Kidney (tissue), 13 donors: ENCODE measurements at regions not wholly inside any gene's neighbourhood (a gene's known extent, or its start where the extent isn't known, plus 50 kb on each side); places are given as distances from the start of the nearest gene placed in this dataset.

Experiments
- DNase-seq, 5 donors: peaks; one replicate each; pipeline ENCODE4 v3.0.0-alpha.2; 2013 to 2020
- FAIRE-seq: peaks from 2 replicates; lab custom pipeline; 2012; peaks lifted over from hg19 to GRCh38; lab: Jason Lieb, UNC
- H3K27ac ChIP-seq, 2 donors: one replicate each; pipeline ENCODE4 v1.7.0; 2013; ENCODE audit warnings: low read depth in 2 of 2, low read length in 2 of 2, inconsistent platforms in 1 of 2
- H3K27me3 ChIP-seq: one replicate; pipeline ENCODE4 v1.7.1; 2013; ENCODE audit warnings: low read length, inconsistent platforms; ENCODE audit not compliant: control insufficient read depth, insufficient read depth
- H3K36me3 ChIP-seq, 3 donors: one replicate each; pipeline versions ENCODE4 v1.7.0 to v1.7.1; 2013; ENCODE audit warnings: low read length in 3 of 3, control low read depth in 1 of 3, inconsistent platforms in 1 of 3; ENCODE audit not compliant: insufficient read depth in 3 of 3, control insufficient read depth in 2 of 3
- H3K4me1 ChIP-seq, 3 donors: one replicate each; pipeline versions ENCODE4 v1.7.0 to v1.7.1; 2013; ENCODE audit warnings: low read length in 3 of 3, inconsistent platforms in 1 of 3, low read depth in 1 of 3; ENCODE audit not compliant: control insufficient read depth in 2 of 3, insufficient read depth in 2 of 3
- H3K4me3 ChIP-seq, 3 donors: one replicate each; pipeline versions ENCODE4 v1.7.0 to v1.8.1; 2013; ENCODE audit warnings: low read length in 3 of 3, control low read depth in 1 of 3, inconsistent platforms in 1 of 3
- H3K9ac ChIP-seq, 3 donors: one replicate each; pipeline versions ENCODE4 v1.7.0 to v1.7.1; 2013; ENCODE audit warnings: low read length in 3 of 3, control low read depth in 1 of 3, inconsistent platforms in 1 of 3
- H3K9me3 ChIP-seq, 3 donors: one replicate each; pipeline versions ENCODE4 v1.7.0 to v1.7.1; 2013; ENCODE audit warnings: low read length in 3 of 3, control low read depth in 1 of 3, inconsistent platforms in 1 of 3; ENCODE audit not compliant: control insufficient read depth in 2 of 3, insufficient read depth in 1 of 3
- CTCF ChIP-seq: IDR thresholded peaks from 3 replicates; pipeline ENCODE4 v1.5.1; 2012; ENCODE audit warnings: mild to moderate bottlenecking, moderate library complexity, borderline replicate concordance; ENCODE audit not compliant: insufficient read depth; ENCODE audit errors: extremely low read depth
- intact Hi-C: fragments of 100-400 bp; cut with DNase I; formaldehyde crosslinking; loops from one replicate; pipeline ENCODE4 v1.11.1; 2022
- donor health status: control.
- donor health status: control.
- donor health status: control.
- donor health status: control.
- donor health status: control.
- donor health status: DM: yes; HTN: yes; CAD: no.
- donor health status: Normal renal cell carcinoma (clear cell type).

DNA sequence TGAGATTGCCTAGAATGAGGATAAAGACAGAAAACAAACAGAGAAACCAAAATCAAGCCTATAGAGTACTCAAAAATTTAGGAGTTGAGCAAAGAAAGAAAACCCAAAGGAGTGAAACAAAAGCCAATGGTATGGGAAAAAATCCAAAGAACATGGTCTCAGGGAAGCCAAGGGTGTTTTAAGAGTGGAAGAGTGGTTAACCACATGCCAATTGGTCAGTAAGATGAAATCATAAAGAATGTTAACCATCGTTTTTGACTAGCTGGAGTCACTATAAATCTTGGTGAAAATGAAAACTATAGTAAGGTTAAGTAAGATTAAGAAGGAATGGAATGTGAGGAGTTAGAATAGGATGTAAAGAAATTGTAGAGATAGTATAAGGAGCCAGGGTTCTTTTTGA, 64.7 kb upstream of the RPL34 start:
- intact Hi-C loops, result no loop called here
- Histone ChIP-seq H3K4me3 (no peak overlapping the region), H3K27me3 (no peaks in the 10 kb centered on the region), H3K9ac (no peak overlapping the region), H3K27ac (no peak overlapping the region), H3K4me1 (no peaks in the 10 kb centered on the region), H3K36me3 (no peaks in the 10 kb centered on the region), H3K9me3 (peaks cover 0 to 3% (median 0%) of the 10 kb centered on the region in 3 donors)
- DNase-seq (no peak), FAIRE-seq (no peak)
- no peak for TF ChIP-seq CTCF

- FAIRE-seq, result no peak
- TF ChIP-seq CTCF, result no peak
These were observed 72.7 kb upstream of the RPL34 start for GRCh38 chr4:108547682-108548081.

DNA sequence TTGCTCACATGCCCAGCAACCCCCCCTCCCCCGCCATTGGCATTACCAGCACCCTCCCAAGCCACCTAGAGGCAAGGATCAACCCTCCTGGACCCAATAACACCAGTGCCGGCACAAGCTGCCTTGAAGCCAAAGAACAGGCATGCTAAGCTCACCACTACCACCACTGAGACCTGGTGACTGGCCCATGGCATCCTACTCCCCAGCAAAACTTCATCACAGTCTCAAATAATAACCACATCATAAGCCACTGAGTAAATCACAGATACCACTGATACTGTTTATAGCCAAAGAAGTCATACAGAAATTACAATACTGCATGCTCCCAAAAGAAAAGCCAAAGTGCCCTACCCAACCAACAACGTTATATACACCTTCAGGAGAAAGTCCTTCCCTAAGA, 73.6 kb upstream of the RPL34 start:
- Histone ChIP-seq H3K27ac (no peak overlapping the region), H3K4me3 (no peak overlapping the region), H3K9ac (no peak overlapping the region), H3K36me3 (no peaks in the 10 kb centered on the region), H3K27me3 (no peaks in the 10 kb centered on the region), H3K4me1 (no peaks in the 10 kb centered on the region), H3K9me3 (peaks cover 0 to 10% (median 0%) of the 10 kb centered on the region in 3 donors)
- TF ChIP-seq CTCF, result no peak
- no peak for DNase-seq
- intact Hi-C loops, result no loop called here
- FAIRE-seq, result no peak

More at GRCh38 chr4:108547682-108548081, 72.7 kb upstream of the RPL34 start:
- DNase-seq, result no peak
- peaks cover 0 to 10% (median 0%) of the 10 kb centered on the region in 3 donors for H3K9me3 ChIP-seq
- no peak overlapping the region for H3K9ac ChIP-seq
- no peaks in the 10 kb centered on the region for H3K36me3 ChIP-seq
- no peak overlapping the region for H3K27ac ChIP-seq
- no peaks in the 10 kb centered on the region for H3K4me1 ChIP-seq
- intact Hi-C loops, result no loop called here
- H3K4me3 ChIP-seq, result no peak overlapping the region
- H3K27me3 ChIP-seq, result no peaks in the 10 kb centered on the region

- no peaks in the 10 kb centered on the region for H3K4me1 ChIP-seq
- peaks cover 0 to 7% (median 0%) of the 10 kb centered on the region in 3 donors for H3K9me3 ChIP-seq
- DNase-seq, result no peak
- FAIRE-seq, result no peak
- H3K9ac ChIP-seq, result no peak overlapping the region
- no peaks in the 10 kb centered on the region for H3K27me3 ChIP-seq
- no peak overlapping the region for H3K4me3 ChIP-seq
- intact Hi-C loops, result no loop called here
- no peak overlapping the region for H3K27ac ChIP-seq
- TF ChIP-seq CTCF, result no peak
- H3K36me3 ChIP-seq, result no peaks in the 10 kb centered on the region
These were observed 75.9 kb upstream of the RPL34 start for GRCh38 chr4:108544481-108544880.
